GM10248 (cell line): ENCODE measurements at regions not wholly inside any gene's neighbourhood (a gene's known extent, or its start where the extent isn't known, plus 50 kb on each side); places are given as distances from the start of the nearest gene placed in this dataset.

Experiments
- CTCF ChIA-PET: fragments of 300-600 bp; sonication (Branson Sonifier 250); formaldehyde crosslinking; extraction: SDS; loops from one replicate; lab custom pipeline; 2021; ENCODE audit warnings: antibody characterized with exemption; lab: Yijun Ruan, JAX
- POLR2A ChIA-PET: fragments of 350-650 bp; sonication (Branson Sonifier 250); formaldehyde crosslinking; extraction: SDS; loops from one replicate; lab custom pipeline; 2020; ENCODE audit warnings: antibody characterized with exemption; lab: Yijun Ruan, JAX
- DNase-seq: peaks from one replicate; pipeline ENCODE4 v3.0.0; 2012; ENCODE audit errors: extremely low spot score
- CTCF ChIP-seq: IDR thresholded peaks from 2 replicates; pipeline ENCODE4 v1.5.1; 2012; ENCODE audit warnings: mild to moderate bottlenecking, low read depth; ENCODE audit errors: extremely low read depth, missing control alignments, control extremely low read depth

GRCh38 chr15:53037904-53038654 lies 247.9 kb upstream of the ONECUT1 start:
- CTCF ChIA-PET = interaction anchor here (1.7 kb wide), 1 partner anchor 9 kb away, joined by 3 read pairs; no protein-coding TSS in a partner anchor
- no peak for TF ChIP-seq CTCF
- POLR2A ChIA-PET = no interaction called here
- DNase-seq = no peak

- CTCF ChIA-PET = no interaction called here
- POLR2A ChIA-PET = no interaction called here
- DNase-seq = no peak
- no peak for TF ChIP-seq CTCF
Observed at GRCh38 chr15:53036641-53037040, 246.5 kb upstream of the ONECUT1 start.

- ChIA-PET POLR2A (no interaction called here), CTCF (interaction anchor here (1.4 to 1.8 kb wide), 2 partner anchors 8 to 9 kb away, joined by 3 to 6 read pairs; no protein-coding TSS in a partner anchor)
- TF ChIP-seq CTCF = no peak
- DNase-seq = no peak
Observed at GRCh38 chr15:53034767-53035245, 244.7 kb upstream of the ONECUT1 start.

- no peak for TF ChIP-seq CTCF
- ChIA-PET POLR2A (no interaction called here), CTCF (interaction anchor here (1.4 to 1.8 kb wide), 2 partner anchors 9 to 11 kb away, joined by 3 to 6 read pairs; no protein-coding TSS in a partner anchor)
- DNase-seq = no peak
Observed at GRCh38 chr15:53033709-53034108, 243.6 kb upstream of the ONECUT1 start.

GRCh38 chr15:53031469-53031868 lies 241.3 kb upstream of the ONECUT1 start:
- ChIA-PET POLR2A (no interaction called here), CTCF (interaction anchor here (1.8 kb wide), 1 partner anchor 13 kb away, joined by 3 read pairs; no protein-coding TSS in a partner anchor)
- DNase-seq = no peak
- TF ChIP-seq CTCF = no peak

DNA sequence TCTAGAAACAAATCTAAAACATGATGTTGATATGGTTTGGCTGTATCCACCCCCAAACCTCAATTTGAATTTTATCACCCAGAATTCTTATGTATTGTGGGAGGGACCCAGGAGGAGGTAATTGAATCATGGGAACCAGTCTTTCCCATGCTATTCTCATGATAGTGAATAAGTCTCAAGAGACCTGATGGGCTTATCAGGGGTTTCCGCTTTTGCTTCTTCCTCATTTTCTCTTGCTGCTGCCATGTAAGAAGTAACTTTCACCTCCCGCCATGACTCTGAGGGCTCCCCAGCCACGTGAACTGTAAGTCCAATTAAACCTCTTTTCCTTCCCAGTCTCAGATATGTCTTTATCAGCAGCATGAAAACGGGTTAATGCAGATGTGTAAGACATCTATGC lies 232.7 kb upstream of the ONECUT1 start:
- no peak for DNase-seq
- no peak for TF ChIP-seq CTCF
- ChIA-PET CTCF (no interaction called here), POLR2A (no interaction called here)
